GM18519 (cell line): ENCODE measurements at regions not wholly inside any gene's neighbourhood (a gene's known extent, or its start where the extent isn't known, plus 50 kb on each side); places are given as distances from the start of the nearest gene placed in this dataset.

ENCODE experiments used
- ATAC-seq: cut with Tn5 transposase; IDR thresholded peaks from one replicate; pipeline ENCODE4 v1.9.1; 2021; ENCODE audit warnings: mild to moderate bottlenecking, moderate library complexity; ENCODE audit not compliant: unreplicated experiment, low FRiP score

DNA sequence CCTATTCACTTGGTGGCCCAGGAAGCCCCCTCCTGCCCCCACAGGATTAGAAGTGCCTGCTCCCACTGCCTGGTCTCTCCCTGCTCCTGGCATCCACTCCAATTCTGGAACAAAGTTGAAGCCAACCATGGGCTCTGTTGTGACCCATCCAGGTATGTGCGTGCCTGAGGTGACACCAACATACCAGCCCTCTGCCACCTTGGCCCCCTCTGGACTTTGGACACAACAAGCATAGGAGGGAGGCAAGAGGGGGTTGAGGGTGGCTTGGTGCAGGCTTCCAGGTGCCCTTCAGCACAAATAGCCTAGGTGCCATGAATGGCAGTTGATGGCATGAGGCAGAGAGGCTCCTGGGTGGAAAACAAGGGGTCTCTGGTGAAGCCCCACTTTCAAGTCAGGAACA lies 600.9 kb downstream of the SI start:
- ATAC-seq = no peak

DNA sequence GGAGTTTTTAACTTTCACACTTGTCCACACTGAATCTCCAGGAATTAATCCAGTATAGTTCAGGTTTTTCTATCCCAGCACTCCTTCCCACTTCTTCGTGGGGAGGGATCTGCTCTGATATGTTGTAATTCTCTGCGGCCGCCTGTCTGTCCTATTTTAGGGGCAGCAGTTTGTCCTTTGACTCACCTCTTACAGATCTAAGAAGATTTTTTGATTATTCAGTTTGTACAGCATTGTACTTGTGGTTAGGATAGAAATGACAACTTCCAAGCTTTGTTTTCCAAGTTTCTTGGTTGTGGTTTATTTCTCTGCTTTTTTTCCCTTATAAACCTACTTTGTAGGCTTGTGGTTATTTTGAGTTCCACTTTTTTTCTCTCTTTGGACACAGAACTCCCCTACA lies 601.7 kb downstream of the SI start:
- ATAC-seq = no peak

DNA sequence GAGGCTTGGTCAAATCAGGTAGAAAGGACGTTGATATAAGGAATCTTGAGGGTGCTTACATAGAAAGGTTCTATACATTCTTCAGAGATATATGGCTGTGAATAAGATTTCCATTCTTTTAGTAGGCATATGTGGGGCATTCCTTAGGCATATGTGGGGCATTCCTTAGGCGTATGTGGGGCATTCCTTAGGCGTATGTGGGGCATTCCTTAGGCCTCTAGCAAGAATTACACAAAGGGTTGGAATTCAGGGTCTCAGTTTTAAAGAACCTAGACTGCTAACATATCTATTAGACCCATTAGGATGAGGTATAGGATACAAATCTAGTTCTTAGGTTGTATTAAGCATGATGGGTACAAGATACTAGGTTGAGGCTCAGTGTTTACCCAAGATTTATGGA lies 607.8 kb downstream of the SI start:
- ATAC-seq = no peak

DNA sequence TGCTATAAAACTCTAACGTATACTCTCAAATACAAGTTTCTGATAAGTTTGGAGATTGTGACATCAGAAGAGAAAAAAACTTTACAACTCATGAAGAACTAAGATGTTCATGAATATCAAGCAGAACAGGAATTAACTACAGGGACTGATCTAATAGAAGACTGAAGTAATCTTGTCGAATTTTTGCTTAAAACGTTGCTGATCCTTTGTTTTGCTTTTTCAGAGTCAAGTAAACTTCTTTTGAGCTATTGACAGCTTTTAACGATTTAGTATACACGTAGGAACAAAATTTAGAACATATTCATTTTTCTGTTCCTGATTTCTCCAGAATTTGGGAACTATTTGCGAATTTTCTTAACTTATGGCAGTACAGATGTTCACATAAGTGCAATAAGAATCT lies 610.2 kb downstream of the SI start:
- no peak for ATAC-seq

DNA sequence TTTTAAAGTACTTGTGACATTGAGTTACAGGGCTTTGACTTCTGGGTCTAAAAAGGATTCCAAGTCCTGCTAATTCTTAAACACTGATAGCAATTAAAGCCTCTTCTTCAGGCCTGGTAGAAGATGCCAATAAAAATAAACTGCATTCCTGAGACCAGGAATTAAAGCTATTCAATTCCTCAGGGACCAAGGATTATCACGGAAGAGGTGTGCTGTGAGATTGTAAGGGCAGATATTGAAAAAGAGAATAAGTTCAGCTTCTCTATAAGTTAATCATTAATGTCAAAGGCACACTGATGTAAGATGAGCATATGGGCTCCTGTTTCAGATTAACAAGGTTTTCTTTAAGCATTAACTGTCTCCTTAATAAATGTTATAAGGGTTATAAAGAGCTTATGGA lies 611.3 kb downstream of the SI start:
- ATAC-seq = no peak

DNA sequence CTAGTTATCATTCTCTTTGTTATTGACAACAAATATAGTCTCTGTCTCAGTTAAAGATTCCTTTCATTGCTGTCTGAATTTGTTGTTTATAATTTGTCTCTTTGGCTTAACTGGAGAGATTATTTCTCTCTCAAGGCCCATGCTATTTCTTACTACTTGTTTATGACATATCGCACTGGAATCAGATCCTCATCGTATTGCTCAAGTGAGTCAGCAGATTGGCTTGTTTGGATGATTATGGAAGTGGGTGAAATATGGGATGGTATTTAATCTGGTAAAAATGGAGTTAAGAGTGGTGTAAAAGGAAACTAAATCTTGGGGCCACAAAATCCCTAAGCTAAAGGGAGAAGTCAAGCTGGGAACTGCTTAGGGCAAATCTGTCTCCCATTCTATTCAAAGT lies 613.1 kb downstream of the SI start:
- ATAC-seq = no peak

DNA sequence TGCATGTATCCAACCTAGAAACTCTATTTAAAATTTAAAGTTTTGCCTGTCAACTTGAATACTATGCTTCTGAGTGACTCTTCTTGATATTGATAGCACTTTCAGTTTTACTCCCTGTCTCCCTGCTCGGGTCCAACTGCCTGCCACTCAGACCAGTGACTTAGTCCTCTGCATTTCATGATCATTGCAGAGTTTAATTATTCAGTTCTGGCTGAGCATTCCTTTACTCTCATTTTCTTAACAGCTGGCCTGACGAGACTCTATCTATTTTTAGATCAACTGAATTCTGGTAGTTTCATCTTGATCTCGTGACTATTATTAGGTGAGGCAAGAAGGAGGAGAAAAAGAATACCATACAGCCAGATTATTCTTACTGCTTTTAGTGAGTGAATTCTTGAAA lies 617.4 kb downstream of the SI start:
- no peak for ATAC-seq

DNA sequence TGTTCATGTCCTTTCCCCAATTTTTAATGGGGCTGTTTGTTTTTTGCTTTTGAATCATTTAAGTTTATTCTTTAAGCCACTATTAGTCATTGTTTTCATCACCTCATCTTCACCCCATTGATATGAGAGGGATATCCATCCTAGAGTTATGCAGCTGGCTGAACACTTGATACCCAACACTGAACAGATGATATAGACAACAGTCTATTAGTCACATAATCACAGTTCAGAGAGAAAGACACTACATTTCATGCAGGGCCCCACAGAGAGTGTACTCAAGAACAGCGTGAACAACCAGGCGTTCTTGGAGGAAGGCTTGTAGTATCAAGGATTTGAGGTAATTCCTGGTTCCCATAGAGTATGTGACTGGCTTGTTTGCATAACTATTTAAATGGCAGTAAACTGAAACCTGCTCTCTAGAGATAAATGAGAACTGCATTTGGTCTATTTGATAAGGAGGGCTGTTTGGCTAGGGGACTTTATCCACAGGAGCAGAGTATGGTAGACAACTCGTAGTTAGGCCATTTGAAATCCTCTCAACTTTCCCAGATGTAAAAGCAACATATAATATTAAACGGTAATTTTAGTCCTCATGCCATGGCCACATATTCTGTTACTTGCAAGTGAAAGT lies 618.7 kb downstream of the SI start:
- no peak for ATAC-seq

DNA sequence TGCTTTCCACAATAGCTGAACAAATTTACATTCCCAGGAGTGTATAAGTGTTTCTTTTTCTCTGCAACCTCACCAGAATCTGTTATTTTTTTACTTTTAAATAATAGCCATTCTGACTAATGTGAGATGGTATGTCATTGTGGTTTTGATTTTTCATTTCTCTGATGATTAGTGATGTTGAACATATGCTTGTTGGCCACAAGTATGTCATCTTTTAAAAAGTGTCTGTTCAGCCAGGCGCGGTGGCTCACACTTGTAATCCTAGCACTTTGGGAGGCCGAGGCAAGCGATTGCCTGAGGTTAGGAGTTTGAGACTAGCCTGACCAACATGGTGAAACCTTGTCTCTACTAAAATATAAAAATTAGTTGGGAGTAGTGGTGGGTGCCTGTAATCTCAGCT lies 619.3 kb downstream of the SI start:
- no peak for ATAC-seq

DNA sequence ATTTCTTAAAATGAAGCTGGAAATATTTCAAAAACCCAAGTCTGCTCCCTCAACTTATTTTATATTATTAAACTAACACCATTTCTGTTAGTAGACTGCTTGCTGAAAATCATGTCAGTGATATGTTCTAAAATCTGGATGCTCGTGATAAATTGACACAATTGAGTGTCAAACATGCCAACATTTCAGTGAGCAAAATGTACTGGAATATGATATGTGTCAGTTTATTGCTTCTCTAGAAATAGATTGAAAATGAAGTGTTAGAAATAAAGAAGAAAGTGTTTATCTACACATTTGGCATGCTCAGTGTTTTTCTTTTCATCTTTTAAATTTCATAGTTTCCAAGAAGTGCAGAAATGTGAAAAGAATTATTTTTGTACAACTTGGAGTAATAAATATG lies 624.6 kb downstream of the SI start:
- no peak for ATAC-seq

DNA sequence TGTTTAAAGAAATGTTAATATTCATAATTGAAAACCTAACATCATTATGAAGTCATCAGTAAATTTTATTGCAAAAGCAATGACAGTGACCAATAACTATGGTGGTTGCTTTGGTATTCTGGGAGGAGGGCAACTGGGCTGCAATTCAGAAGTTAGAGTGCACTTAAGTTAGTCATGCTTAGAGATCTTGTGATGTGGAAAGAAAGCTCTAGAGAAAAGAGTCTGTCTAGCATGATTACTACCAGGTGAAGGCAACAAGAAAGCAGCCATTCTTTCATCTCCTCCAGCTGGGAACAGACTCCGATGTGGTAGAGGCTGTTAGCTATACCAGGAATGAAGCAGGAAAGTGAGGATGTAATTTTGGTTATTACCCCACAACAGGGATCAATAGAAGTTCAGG lies 625.6 kb downstream of the SI start:
- no peak for ATAC-seq

DNA sequence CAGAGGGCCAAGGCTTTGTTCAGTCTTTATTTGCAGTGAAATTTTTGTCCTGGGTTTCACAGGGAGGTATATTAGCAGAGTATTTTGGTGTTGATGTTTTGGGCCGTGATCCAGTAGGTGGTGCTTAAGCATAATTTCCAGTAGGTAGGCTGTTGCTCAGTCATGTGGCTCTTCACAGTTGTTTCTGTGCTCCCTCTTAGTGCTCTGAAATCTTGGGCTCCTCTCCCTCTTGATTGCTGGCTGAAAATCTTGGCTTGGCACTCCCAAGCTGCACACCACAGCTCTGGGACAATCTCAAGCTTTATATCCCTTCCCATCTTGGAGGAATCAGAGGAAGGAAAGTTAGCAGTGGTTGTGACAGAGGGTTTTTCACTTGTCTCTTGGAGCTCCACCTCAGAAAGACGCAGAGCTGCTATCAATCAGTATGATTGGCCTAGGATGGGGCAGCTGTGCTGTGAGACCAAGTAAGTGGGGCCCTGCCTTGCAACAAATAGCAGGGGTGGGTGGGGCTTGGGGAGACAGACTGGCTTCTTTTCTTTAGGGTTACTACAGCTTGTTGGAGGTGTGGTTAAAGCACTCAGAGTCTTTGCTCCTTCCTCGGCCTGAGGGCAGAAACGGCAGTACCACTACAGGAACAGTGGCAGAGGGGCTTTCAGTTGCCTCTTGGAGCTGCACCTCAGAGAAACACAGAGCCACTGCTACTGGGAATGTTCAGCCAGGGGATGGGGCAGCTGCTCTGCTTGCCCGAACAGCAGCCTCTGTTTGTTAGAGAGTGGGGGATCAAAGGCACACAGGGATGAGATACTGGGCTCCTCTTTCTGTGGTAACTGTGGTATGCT lies 627.0 kb downstream of the SI start:
- no peak for ATAC-seq

DNA sequence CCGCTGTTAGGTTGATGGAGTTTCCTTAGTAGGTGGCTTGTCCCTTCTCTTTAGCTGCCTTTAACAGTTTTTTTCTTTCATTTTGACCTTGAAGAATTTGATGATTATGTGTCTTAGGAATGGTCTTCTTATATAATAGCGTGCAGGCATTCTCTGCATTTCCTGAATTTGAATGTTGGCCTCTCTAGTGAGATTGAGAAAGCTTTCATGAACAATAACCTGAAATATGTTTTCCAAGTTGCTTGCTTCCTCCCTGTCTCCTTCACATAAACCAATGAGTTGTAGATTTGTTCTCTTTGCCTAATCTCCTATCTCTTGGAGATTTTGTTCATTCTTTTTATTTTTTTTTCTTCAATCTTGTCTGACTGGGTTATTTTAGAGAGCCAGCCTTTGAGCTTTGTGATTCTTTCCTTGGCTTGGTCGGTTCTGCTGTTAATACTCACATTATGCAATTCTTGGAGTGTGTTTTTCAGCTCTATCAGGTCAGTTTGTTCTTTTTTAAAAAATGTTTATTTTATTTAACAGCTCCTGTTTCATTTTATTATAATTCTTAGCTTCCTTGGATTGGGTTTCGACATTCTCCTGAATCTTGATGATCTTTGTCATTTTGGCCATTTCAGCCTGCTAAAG lies 627.9 kb downstream of the SI start:
- no peak for ATAC-seq

DNA sequence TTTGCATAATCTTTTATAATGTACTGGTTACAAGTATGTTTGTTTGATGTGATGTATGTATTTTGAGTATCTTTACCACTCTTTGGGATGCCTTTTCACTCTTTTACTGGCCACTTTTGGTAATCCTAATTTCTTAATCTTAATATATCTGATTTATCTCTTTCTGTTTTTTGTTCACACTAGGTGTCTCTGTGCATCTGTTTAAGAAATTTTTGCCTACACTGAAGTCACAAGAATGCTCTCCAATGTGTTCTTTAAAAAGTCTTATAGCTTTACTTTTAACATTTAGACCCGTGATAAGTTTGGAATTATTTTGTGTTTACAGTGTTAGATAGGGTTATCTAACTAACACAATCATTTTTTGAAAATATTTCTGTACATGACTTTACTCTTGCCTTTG lies 659.1 kb downstream of the SI start:
- no peak for ATAC-seq

DNA sequence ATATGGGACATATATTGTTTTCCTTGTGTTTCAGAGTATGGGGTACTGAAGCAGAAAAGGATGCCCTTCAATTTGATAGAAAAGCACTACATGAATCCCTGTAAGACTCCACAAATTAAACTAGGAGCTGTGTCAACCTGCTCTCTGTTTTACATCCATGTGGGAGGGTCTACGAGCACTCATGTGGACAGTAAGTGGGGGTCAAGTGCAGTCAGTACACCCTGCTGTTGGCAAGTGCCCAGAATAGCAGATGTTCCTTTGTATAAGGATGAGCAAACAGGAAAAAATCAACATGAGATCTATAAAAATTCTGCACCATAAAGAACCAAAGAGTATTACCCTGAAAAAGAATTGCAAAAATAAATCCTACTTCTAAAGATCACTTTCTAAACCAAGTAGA lies 659.9 kb downstream of the SI start:
- ATAC-seq = no peak

DNA sequence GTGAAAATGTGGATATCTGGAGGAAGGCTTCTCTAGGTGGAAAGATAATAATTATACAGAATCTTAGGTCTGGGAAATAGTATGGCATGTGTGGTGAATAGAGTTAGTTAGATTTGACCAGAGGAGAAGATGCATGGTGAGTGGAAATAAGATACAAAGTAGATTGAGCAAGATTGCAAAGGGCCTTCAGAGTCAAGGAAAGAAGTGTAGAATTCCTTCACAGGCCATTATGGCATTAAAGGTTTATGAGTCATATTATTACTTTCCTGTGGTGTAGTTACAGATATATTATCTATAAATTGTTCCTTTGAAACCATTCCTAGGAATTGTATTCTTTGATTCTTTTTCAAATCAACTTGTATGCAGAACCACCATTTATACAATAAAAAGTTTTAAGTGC lies 660.3 kb downstream of the SI start:
- ATAC-seq = no peak

DNA sequence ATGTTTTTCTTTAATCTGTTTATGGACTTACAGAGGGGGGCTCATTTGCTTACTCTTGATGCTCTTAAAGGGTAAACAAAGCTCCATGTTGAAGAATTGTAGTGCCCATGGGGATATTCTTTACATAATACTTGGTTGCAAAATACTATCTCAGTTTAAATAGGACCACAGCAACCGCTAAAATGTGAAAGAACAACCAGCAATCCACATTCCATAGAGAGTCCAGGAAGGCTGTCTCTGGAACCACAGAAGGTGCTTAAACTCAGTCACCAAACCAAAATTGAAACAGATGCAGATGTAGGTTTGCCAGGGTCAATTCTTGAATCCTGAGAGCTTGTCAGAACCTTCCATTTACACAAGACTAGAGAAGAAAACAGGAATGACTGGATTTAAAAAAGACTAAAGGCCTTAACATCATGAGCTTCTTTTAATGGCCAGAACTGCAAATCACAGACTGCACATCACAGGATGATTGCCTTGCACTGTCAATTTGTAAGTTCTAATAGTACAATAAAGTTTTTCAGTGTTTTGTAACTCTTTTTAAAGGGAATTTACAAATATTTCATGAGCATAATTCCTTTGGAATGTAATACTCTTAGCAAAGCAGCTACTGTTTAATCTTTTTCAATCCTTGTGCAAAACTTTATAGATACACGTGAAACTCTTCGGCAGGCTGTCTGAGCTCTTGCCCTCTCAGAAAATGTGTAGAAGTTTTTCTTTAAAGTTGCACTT lies 661.6 kb downstream of the SI start:
- no peak for ATAC-seq

DNA sequence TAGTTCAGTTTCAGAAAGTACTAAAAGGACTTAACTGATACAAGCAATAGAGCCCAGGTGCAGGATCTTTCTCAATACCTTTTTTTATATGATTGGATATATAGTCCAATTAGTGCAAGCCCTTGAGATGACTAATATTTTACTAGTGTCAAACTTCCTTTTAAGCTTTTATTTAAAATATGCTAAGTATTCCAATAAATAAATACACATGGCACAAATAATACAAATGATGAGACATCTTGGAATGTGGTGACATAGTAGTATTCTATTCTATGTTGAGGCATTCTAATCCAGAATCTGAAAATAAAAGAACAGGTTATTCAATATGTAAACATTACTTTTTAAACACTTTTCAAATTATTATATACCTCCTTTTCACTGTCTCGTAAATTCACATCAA lies 670.0 kb downstream of the SI start:
- no peak for ATAC-seq

DNA sequence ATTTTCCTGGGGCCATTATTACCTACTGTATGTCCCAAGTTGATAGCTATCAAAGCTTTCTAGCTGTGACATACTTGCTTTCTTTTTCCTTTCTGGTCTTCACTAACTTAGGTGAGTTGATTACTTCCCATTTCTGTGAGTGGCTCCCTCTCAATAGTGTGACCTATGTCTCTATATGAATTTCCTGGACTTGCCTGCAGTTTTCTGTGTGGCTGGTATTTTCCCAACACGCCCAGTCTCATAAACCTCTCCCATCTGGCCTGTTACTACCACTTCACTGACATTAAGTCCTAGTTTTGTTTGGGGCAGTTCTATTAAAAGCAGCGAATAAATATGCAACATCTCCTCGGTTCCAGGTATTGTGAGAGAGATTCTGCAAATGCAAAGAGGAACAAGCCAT lies 671.2 kb downstream of the SI start:
- no peak for ATAC-seq

DNA sequence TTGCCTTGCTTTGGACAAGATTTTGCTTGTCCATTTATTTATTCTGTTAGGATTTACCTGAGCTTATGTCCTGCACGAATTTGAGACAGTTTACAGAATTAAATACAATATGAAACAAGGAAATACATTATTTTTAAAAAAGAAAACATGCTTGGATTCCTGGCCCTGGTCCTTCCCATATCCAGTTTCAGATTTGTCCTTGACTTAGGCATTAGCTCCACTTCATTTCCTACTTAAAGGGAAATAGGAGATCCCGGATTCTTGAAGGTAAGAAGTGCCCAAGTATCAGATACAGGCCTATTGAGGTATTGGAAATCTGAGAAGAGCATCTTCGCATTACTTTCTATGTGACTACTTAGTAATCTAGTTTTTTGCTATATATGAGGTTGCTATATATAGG lies 672.0 kb downstream of the SI start:
- ATAC-seq = no peak

DNA sequence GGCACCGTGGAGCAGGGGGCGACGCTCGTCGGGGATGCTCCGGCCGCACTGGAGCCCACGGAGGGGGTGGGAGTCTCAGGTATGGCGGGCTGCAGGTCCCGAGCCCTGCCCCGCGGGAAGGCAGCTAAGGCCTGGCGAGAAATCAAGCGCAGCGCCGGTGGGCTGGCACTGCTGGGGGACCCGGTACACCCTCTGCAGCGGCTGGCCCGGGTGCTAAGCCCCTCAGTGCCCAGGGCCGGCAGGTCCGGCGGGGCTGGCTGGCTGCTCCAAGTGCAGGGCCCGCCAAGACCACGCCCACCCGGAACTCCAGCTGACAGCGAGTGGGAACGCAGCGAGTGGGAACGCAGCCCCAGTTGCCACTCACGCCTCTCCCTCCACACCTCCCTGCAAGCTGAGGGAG lies 676.4 kb downstream of the SI start:
- no peak for ATAC-seq
